HepG2 (cell line): ENCODE measurements at regions not wholly inside any gene's neighbourhood (a gene's known extent, or its start where the extent isn't known, plus 50 kb on each side); places are given as distances from the start of the nearest gene placed in this dataset.

Source experiments
- ATF2 ChIP-seq: sonication (generic); formaldehyde crosslinking; IDR thresholded peaks from 2 replicates; pipeline ENCODE4 v1.4.0; 2020; ENCODE audit warnings: missing genetic modification reagents
- DPF2 ChIP-seq: sonication (generic); formaldehyde crosslinking; IDR thresholded peaks from 2 replicates; pipeline ENCODE4 v1.4.0; 2020; ENCODE audit warnings: mild to moderate bottlenecking, low read depth, missing genetic modification reagents, borderline replicate concordance
- GTF2F1 ChIP-seq: fragments of 150-350 bp; IDR thresholded peaks from 2 replicates; pipeline ENCODE4 v1.6.1; 2014; ENCODE audit warnings: low read length
- HCFC1 ChIP-seq: fragments of 150-350 bp; IDR thresholded peaks from 2 replicates; pipeline ENCODE4 v1.6.1; 2014; ENCODE audit warnings: low read depth, low read length
- KLF16 ChIP-seq, 2 experiments: sonication (generic) in 1 of 2; formaldehyde crosslinking in 1 of 2; IDR thresholded peaks; 2 replicates each; pipeline versions ENCODE4 v1.6.1 to v1.8.0; 2016 to 2023; ENCODE audit warnings: missing genetic modification reagents in 2 of 2, missing compliant biosample characterization in 1 of 2
- NRL ChIP-seq: sonication (generic); formaldehyde crosslinking; IDR thresholded peaks from 2 replicates; pipeline ENCODE4 v1.5.0; 2020; ENCODE audit warnings: missing genetic modification reagents, mild to moderate bottlenecking, moderate library complexity, borderline replicate concordance
- POLR2A ChIP-seq, 2 experiments: IDR thresholded peaks; 2 replicates each; pipeline ENCODE4 v1.6.1; 2011; ENCODE audit warnings: low read depth in 2 of 2, low read length in 2 of 2, mild to moderate bottlenecking in 1 of 2, moderate library complexity in 1 of 2; ENCODE audit not compliant: insufficient read depth in 1 of 2
- RBM22 ChIP-seq: fragments of 200-400 bp; formaldehyde crosslinking; optimal IDR thresholded peaks from 2 replicates; pipeline ENCODE3; 2017; ENCODE audit warnings: mild to moderate bottlenecking, low read length, moderate library complexity
- ZNF512 ChIP-seq: sonication (generic); formaldehyde crosslinking; IDR thresholded peaks from 2 replicates; pipeline ENCODE4 v1.4.0; 2020; ENCODE audit warnings: mild to moderate bottlenecking, missing genetic modification reagents
- ZNF619 ChIP-seq: sonication (generic); formaldehyde crosslinking; IDR thresholded peaks from 2 replicates; pipeline ENCODE4 v1.4.0; 2020; ENCODE audit warnings: mild to moderate bottlenecking, missing genetic modification reagents
- ZNF780A ChIP-seq: sonication (generic); formaldehyde crosslinking; IDR thresholded peaks from 2 replicates; pipeline ENCODE4 v1.8.0; 2022; ENCODE audit warnings: mild to moderate bottlenecking, missing genetic modification reagents, moderate library complexity
- TF ChIP-seq, protein P1 (sequence below): sonication (generic); formaldehyde crosslinking; IDR thresholded peaks from 2 replicates; pipeline ENCODE4 v1.4.0; 2020; ENCODE audit warnings: missing genetic modification reagents
- TF ChIP-seq, protein P2 (sequence below): sonication (generic); formaldehyde crosslinking; IDR thresholded peaks from 2 replicates; pipeline ENCODE4 v1.8.1; 2023; ENCODE audit warnings: mild to moderate bottlenecking, missing genetic modification reagents
- TF ChIP-seq, protein P3 (sequence below), 2 experiments: sonication (generic) in 1 of 2; formaldehyde crosslinking in 1 of 2; IDR thresholded peaks; 2 replicates each; pipeline versions ENCODE4 v1.6.1 to v1.9.0; 2014 to 2022; ENCODE audit warnings: antibody characterized with exemption in 1 of 2, borderline replicate concordance in 1 of 2, inconsistent platforms in 1 of 2, low read depth in 1 of 2, missing genetic modification reagents in 1 of 2

DNA sequence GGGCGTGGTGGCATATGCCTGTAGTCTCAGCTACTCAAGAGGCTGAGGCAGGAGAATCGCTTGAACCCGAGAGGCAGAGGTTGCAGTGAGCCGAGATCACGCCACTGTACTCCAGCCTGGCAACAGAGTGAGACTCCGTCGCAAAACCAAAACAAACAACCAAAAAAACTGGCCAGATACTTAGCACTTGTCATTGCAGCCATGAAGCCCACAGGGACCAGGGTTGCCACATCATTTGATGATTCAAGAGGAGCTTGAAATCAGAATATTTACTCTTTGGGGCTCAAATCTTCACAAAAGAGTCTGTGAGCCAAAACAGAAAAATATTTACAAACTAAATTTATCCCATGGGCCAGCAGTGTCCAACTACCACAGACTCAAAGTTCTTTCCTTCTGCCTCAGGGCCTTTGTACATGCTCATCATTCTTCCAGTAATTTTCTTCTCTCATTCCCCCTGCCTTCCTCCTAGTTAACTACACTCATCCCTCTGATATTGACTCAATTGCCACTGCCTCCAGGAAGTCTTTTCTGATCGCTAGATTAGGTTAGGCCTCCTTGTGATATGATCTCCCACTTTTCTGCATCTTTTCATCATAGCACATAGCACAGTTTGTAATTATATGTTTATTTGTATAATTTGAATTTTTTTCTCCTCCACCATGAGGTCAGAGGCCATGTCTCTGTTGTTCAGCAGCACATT, 130.8 kb upstream of the PLEKHG7 start:
- TF ChIP-seq POLR2A (IDR thresholded peaks at IDR 0.05; ENCODE audit: insufficient read depth in 1 of 2, low read depth in 2 of 2, low read length in 2 of 2) (no peak), NRL (CRISPR knock-in tag) (no peak), ZNF780A (CRISPR knock-in tag) (no peak), ATF2 (CRISPR knock-in tag) (no peak), KLF16 (CRISPR knock-in tag; IDR thresholded peaks at IDR 0.05) (no peak), DPF2 (no peak), ZNF512 (CRISPR knock-in tag) (no peak), GTF2F1 (no peak), ZNF619 (CRISPR knock-in tag) (no peak), HCFC1 (no peak), RBM22 (no peak)
- TF ChIP-seq, protein P1, sequence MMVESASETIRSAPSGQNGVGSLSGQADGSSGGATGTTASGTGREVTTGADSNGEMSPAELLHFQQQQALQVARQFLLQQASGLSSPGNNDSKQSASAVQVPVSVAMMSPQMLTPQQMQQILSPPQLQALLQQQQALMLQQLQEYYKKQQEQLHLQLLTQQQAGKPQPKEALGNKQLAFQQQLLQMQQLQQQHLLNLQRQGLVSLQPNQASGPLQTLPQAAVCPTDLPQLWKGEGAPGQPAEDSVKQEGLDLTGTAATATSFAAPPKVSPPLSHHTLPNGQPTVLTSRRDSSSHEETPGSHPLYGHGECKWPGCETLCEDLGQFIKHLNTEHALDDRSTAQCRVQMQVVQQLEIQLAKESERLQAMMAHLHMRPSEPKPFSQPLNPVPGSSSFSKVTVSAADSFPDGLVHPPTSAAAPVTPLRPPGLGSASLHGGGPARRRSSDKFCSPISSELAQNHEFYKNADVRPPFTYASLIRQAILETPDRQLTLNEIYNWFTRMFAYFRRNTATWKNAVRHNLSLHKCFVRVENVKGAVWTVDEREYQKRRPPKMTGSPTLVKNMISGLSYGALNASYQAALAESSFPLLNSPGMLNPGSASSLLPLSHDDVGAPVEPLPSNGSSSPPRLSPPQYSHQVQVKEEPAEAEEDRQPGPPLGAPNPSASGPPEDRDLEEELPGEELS (CRISPR knock-in tag): no peak
- TF ChIP-seq, protein P2, sequence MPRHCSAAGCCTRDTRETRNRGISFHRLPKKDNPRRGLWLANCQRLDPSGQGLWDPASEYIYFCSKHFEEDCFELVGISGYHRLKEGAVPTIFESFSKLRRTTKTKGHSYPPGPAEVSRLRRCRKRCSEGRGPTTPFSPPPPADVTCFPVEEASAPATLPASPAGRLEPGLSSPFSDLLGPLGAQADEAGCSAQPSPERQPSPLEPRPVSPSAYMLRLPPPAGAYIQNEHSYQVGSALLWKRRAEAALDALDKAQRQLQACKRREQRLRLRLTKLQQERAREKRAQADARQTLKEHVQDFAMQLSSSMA (CRISPR knock-in tag): no peak
- TF ChIP-seq, protein P3, sequence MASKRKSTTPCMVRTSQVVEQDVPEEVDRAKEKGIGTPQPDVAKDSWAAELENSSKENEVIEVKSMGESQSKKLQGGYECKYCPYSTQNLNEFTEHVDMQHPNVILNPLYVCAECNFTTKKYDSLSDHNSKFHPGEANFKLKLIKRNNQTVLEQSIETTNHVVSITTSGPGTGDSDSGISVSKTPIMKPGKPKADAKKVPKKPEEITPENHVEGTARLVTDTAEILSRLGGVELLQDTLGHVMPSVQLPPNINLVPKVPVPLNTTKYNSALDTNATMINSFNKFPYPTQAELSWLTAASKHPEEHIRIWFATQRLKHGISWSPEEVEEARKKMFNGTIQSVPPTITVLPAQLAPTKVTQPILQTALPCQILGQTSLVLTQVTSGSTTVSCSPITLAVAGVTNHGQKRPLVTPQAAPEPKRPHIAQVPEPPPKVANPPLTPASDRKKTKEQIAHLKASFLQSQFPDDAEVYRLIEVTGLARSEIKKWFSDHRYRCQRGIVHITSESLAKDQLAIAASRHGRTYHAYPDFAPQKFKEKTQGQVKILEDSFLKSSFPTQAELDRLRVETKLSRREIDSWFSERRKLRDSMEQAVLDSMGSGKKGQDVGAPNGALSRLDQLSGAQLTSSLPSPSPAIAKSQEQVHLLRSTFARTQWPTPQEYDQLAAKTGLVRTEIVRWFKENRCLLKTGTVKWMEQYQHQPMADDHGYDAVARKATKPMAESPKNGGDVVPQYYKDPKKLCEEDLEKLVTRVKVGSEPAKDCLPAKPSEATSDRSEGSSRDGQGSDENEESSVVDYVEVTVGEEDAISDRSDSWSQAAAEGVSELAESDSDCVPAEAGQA (IDR thresholded peaks at IDR 0.05; ENCODE audit: low read depth): no peak
- TF ChIP-seq, protein P3 (CRISPR knock-in tag; IDR thresholded peaks at IDR 0.05; ENCODE audit: borderline replicate concordance): no peak
